ENCODE measurements at regions not wholly inside any gene's neighbourhood (a gene's known extent, or its start where the extent isn't known, plus 50 kb on each side); places are given as distances from the start of the nearest gene placed in this dataset.

GRCh38 chr3:170714562-170715535, 129.0 kb upstream of the SLC7A14 start:
- Histone ChIP-seq H3K36me3 (ENCODE audit: control insufficient read depth in 2 of 2, extremely low read depth in 1 of 2, insufficient read depth in 2 of 2, low read length in 2 of 2) (no peaks in the 10 kb centered on the region), H4K20me1 (ENCODE audit: control insufficient read depth, extremely low read depth, insufficient read depth, low read length) (no peaks in the 10 kb centered on the region), H3K27me3 (ENCODE audit: control insufficient read depth, extremely low read depth, insufficient read depth, low read length) (no peaks in the 10 kb centered on the region), H3K9ac (ENCODE audit: control insufficient read depth, extremely low read depth, insufficient read depth, low read length) (no peak overlapping the region), H2AFZ (ENCODE audit: control insufficient read depth, low read length) (no peak overlapping the region), H3K4me3 (ENCODE audit: control insufficient read depth in 2 of 3, extremely low read depth in 1 of 3, insufficient read depth in 2 of 3, low read depth in 1 of 3, low read length in 3 of 3) (no peak overlapping the region), H3K4me1 (ENCODE audit: control insufficient read depth, extremely low read depth, insufficient read depth, low read length) (peaks cover 37% of the 10 kb centered on the region), H3K4me2 (ENCODE audit: control insufficient read depth, extremely low read depth, insufficient read depth, low read depth, low read length) (peak overlapping the region; percentile 52), H3K79me2 (ENCODE audit: control insufficient read depth, insufficient read depth, low read length) (no peaks in the 10 kb centered on the region), H3K27ac (ENCODE audit: control insufficient read depth, insufficient read depth, low read length) (peak overlapping the region; percentile 73), H3K9me1 (ENCODE audit: control insufficient read depth, extremely low read depth, insufficient read depth, low read length) (no peaks in the 10 kb centered on the region), H3K9me3 (ENCODE audit: control insufficient read depth, low read depth, low read length) (peaks cover 4% of the 10 kb centered on the region)
- dilution Hi-C loops (cut with MboI; ENCODE audit: extremely low pct_ligation_motif_present, low sequenced_read_pairs) = no loop called here
- no peak for TF ChIP-seq EZH2 (IDR thresholded peaks at IDR 0.05; ENCODE audit: low read length)
- TF ChIP-seq, protein P1, sequence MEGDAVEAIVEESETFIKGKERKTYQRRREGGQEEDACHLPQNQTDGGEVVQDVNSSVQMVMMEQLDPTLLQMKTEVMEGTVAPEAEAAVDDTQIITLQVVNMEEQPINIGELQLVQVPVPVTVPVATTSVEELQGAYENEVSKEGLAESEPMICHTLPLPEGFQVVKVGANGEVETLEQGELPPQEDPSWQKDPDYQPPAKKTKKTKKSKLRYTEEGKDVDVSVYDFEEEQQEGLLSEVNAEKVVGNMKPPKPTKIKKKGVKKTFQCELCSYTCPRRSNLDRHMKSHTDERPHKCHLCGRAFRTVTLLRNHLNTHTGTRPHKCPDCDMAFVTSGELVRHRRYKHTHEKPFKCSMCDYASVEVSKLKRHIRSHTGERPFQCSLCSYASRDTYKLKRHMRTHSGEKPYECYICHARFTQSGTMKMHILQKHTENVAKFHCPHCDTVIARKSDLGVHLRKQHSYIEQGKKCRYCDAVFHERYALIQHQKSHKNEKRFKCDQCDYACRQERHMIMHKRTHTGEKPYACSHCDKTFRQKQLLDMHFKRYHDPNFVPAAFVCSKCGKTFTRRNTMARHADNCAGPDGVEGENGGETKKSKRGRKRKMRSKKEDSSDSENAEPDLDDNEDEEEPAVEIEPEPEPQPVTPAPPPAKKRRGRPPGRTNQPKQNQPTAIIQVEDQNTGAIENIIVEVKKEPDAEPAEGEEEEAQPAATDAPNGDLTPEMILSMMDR (optimal IDR thresholded peaks at IDR 0.05 in 1 of 3, IDR thresholded peaks at IDR 0.05 in 1 of 3, conservative IDR thresholded peaks at IDR 0.05 in 1 of 3; ENCODE audit: extremely low read depth in 1 of 3, insufficient read depth in 2 of 3, low read length in 3 of 3) = no peak
- FAIRE-seq = no peak
- no peak for DNase-seq (ENCODE audit: low read depth, low spot score)

GRCh38 chr3:170714122-170714521, 128.2 kb upstream of the SLC7A14 start:
- Histone ChIP-seq H3K9me1 (ENCODE audit: control insufficient read depth, extremely low read depth, insufficient read depth, low read length) (no peaks in the 10 kb centered on the region), H3K9me3 (ENCODE audit: control insufficient read depth, low read depth, low read length) (peaks cover 5% of the 10 kb centered on the region), H4K20me1 (ENCODE audit: control insufficient read depth, extremely low read depth, insufficient read depth, low read length) (no peaks in the 10 kb centered on the region), H3K79me2 (ENCODE audit: control insufficient read depth, insufficient read depth, low read length) (no peaks in the 10 kb centered on the region), H2AFZ (ENCODE audit: control insufficient read depth, low read length) (no peak overlapping the region), H3K36me3 (ENCODE audit: control insufficient read depth in 2 of 2, extremely low read depth in 1 of 2, insufficient read depth in 2 of 2, low read length in 2 of 2) (no peaks in the 10 kb centered on the region), H3K4me3 (ENCODE audit: control insufficient read depth in 2 of 3, extremely low read depth in 1 of 3, insufficient read depth in 2 of 3, low read depth in 1 of 3, low read length in 3 of 3) (no peak overlapping the region), H3K9ac (ENCODE audit: control insufficient read depth, extremely low read depth, insufficient read depth, low read length) (peak overlapping the region; percentile 8), H3K27ac (ENCODE audit: control insufficient read depth, insufficient read depth, low read length) (peak overlapping the region; percentile 73), H3K4me1 (ENCODE audit: control insufficient read depth, extremely low read depth, insufficient read depth, low read length) (peaks cover 41% of the 10 kb centered on the region), H3K4me2 (ENCODE audit: control insufficient read depth, extremely low read depth, insufficient read depth, low read depth, low read length) (peak overlapping the region; percentile 52), H3K27me3 (ENCODE audit: control insufficient read depth, extremely low read depth, insufficient read depth, low read length) (no peaks in the 10 kb centered on the region)
- DNase-seq (ENCODE audit: low read depth, low spot score) (no peak), FAIRE-seq (peak; percentile 91)
- TF ChIP-seq, protein P1 (optimal IDR thresholded peaks at IDR 0.05 in 1 of 3, IDR thresholded peaks at IDR 0.05 in 1 of 3, conservative IDR thresholded peaks at IDR 0.05 in 1 of 3; ENCODE audit: extremely low read depth in 1 of 3, insufficient read depth in 2 of 3, low read length in 3 of 3) = no peak
- TF ChIP-seq EZH2 (IDR thresholded peaks at IDR 0.05; ENCODE audit: low read length) = no peak
- dilution Hi-C loops (cut with MboI; ENCODE audit: extremely low pct_ligation_motif_present, low sequenced_read_pairs) = no loop called here
